WI38 (cell line): ENCODE measurements at regions not wholly inside any gene's neighbourhood (a gene's known extent, or its start where the extent isn't known, plus 50 kb on each side); places are given as distances from the start of the nearest gene placed in this dataset.
"Not testable (repeated sequence)": the region's sequence is repeated elsewhere in the genome, so short reads cannot be mapped to it uniquely, and the experiment has no call there.

Source experiments
- H3K4me3 ChIP-seq: 2 replicates; pipeline ENCODE4 v1.5.1; 2011; ENCODE audit warnings: low read depth, mild to moderate bottlenecking, control low read depth, low read length
- TF ChIP-seq, protein P1 (sequence below): IDR thresholded peaks from 2 replicates; pipeline ENCODE4 v1.5.1; 2012; ENCODE audit warnings: low read depth, mild to moderate bottlenecking, control low read depth, low read length

GRCh38 chr2:142827170-142827569, 50.3 kb upstream of the KYNU start:
- H3K4me3 ChIP-seq: no peak overlapping the region
- TF ChIP-seq, protein P1, sequence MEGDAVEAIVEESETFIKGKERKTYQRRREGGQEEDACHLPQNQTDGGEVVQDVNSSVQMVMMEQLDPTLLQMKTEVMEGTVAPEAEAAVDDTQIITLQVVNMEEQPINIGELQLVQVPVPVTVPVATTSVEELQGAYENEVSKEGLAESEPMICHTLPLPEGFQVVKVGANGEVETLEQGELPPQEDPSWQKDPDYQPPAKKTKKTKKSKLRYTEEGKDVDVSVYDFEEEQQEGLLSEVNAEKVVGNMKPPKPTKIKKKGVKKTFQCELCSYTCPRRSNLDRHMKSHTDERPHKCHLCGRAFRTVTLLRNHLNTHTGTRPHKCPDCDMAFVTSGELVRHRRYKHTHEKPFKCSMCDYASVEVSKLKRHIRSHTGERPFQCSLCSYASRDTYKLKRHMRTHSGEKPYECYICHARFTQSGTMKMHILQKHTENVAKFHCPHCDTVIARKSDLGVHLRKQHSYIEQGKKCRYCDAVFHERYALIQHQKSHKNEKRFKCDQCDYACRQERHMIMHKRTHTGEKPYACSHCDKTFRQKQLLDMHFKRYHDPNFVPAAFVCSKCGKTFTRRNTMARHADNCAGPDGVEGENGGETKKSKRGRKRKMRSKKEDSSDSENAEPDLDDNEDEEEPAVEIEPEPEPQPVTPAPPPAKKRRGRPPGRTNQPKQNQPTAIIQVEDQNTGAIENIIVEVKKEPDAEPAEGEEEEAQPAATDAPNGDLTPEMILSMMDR: no peak

- TF ChIP-seq, protein P1: no peak
- H3K4me3 ChIP-seq: no peak overlapping the region
Observed at GRCh38 chr2:142825861-142826260, 51.6 kb upstream of the KYNU start.

DNA sequence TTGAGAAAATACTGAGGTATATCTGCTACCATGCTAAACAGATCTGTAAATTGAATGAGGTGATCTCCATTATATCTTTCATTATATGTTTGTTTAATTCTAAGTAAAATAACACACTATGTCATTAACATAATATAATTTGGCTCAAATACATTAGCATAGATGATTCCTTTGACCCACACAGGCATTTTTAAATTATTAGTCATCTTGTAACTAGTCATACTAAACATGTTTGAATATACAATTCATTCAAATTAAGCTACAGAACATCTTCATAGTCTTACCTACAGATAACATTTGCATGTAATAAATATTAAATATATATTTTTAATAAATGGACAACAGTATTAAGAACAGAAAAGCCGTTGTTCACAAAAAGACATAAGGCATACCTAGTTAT, 52.7 kb upstream of the KYNU start:
- no peak overlapping the region for H3K4me3 ChIP-seq
- TF ChIP-seq, protein P1: no peak

DNA sequence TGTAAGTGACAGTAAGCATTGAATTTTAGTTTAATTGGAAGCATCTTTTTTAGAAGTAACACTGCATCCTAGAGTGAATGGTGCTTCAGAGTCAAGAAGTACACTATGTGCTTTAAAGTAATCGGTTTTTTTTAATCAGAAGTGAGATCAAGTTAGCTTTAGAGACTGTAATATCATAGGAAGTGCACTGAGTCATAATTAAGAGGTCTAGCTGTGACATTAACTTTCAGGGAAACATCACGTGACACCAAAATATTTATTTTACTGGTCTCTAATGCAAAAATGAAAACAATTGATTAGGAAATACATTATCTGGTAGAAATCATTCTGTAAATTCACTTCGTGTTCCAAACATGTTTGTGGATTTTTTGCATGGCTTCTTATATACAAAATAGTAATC, 55.3 kb upstream of the KYNU start:
- no peak overlapping the region for H3K4me3 ChIP-seq
- TF ChIP-seq, protein P1: no peak

DNA sequence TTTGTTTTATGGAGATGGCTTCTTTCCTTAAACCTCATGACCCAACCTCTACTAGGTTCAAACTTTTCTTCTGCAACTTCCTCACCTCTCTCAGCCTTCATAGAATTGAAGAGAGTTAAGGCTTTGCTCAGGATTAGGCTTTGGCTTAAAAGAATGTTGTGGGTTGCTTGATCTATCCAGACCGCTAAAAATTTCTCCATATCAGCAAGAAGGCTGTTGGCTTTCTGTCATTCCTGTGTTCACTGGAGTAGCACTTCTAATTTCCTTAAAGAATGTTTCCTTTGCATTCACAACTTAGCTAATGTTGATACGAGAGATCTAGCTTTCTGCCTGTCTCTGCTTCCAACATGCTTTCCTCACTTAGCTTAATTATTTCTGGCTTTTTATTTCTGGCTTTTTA, 58.1 kb upstream of the KYNU start:
- no peak overlapping the region for H3K4me3 ChIP-seq
- TF ChIP-seq, protein P1: no peak

DNA sequence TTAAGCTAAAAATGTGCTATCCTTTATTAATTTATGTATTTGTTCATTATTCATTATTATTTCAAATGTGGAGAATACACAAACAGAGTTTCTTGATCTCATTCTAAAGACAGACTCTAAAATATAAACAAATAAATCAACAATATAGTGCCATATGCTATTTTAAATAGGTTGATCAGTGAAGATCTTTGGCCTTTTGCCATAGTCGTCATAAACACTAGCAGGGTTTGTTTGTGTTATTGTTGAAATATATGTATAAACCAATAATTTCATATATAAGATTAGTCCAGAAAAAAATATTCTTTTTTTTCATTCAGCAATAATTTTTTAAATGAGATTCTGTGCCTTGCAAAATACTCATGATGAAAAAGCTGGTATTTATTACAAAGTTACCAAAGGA, 62.1 kb upstream of the KYNU start:
- H3K4me3 ChIP-seq: no peak overlapping the region
- TF ChIP-seq, protein P1: no peak

GRCh38 chr2:142813830-142814829, 63.3 kb upstream of the KYNU start:
- TF ChIP-seq, protein P1: no peak
- H3K4me3 ChIP-seq: no peak overlapping the region

DNA sequence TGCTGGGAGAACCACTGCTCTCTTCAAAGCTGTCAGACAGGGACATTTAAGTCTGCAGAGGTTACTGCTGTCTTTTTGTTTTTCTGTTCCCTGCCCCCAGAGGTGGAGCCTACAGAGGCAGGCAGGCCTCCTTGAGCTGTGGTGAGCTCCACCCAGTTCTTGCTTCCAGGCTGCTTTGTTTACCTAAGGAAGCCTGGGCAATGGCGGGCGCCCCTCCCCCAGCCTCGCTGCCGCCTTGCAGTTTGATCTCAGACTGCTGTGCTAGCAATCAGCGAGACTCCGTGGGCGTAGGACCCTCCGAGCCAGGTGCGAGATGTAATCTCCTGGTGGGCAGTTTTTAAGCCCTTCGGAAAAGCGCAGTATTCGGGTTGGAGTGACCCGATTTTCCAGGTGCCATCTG, 65.8 kb upstream of the KYNU start:
- H3K4me3 ChIP-seq: not testable (repeated sequence)
